G401.6 (cell line): ENCODE measurements at regions not wholly inside any gene's neighbourhood (a gene's known extent, or its start where the extent isn't known, plus 50 kb on each side); places are given as distances from the start of the nearest gene placed in this dataset.
"Not testable (repeated sequence)": the region's sequence is repeated elsewhere in the genome, so short reads cannot be mapped to it uniquely, and the experiment has no call there.

Source experiments
- FAIRE-seq: peaks from 2 replicates; lab custom pipeline; 2012; peaks lifted over from hg19 to GRCh38; lab: Jason Lieb, UNC

- FAIRE-seq = no peak
These were observed 743.3 kb upstream of the SLIT2 start for GRCh38 chr4:19508442-19508841.

GRCh38 chr4:19497705-19498104 is 754.0 kb upstream of the SLIT2 start:
- no peak for FAIRE-seq

- no peak for FAIRE-seq
These were observed 754.9 kb upstream of the SLIT2 start for GRCh38 chr4:19496756-19497155.

- FAIRE-seq = no peak
These were observed 756.7 kb upstream of the SLIT2 start for GRCh38 chr4:19494961-19495360.

GRCh38 chr4:19492606-19493005 is 759.1 kb upstream of the SLIT2 start:
- no peak for FAIRE-seq

- FAIRE-seq = no peak
These were observed 765.3 kb upstream of the SLIT2 start for GRCh38 chr4:19486400-19486799.

GRCh38 chr4:19478791-19479190 is 772.9 kb upstream of the SLIT2 start:
- no peak for FAIRE-seq

- FAIRE-seq = no peak
These were observed 778.1 kb upstream of the SLIT2 start for GRCh38 chr4:19473569-19473968.

- no peak for FAIRE-seq
These were observed 779.0 kb upstream of the SLIT2 start for GRCh38 chr4:19472666-19473065.

GRCh38 chr4:19470001-19470400 is 781.7 kb upstream of the SLIT2 start:
- FAIRE-seq = not testable (repeated sequence)

GRCh38 chr4:19462117-19462516 is 789.6 kb upstream of the SLIT2 start:
- FAIRE-seq = no peak

- no peak for FAIRE-seq
These were observed 795.7 kb upstream of the SLIT2 start for GRCh38 chr4:19455850-19456602.

GRCh38 chr4:19455196-19455595 is 796.5 kb upstream of the SLIT2 start:
- FAIRE-seq = no peak

- FAIRE-seq = no peak
These were observed 813.5 kb upstream of the SLIT2 start for GRCh38 chr4:19438233-19438632.

- FAIRE-seq = no peak
These were observed 814.7 kb upstream of the SLIT2 start for GRCh38 chr4:19437008-19437407.

GRCh38 chr4:19429684-19430083 is 822.0 kb upstream of the SLIT2 start:
- no peak for FAIRE-seq

GRCh38 chr4:19425146-19425545 is 826.6 kb upstream of the SLIT2 start:
- FAIRE-seq = no peak

- FAIRE-seq = no peak
These were observed 834.4 kb upstream of the SLIT2 start for GRCh38 chr4:19417256-19417655.

GRCh38 chr4:19416146-19416545 is 835.6 kb upstream of the SLIT2 start:
- no peak for FAIRE-seq

- FAIRE-seq = no peak
These were observed 843.2 kb upstream of the SLIT2 start for GRCh38 chr4:19408490-19408889.

GRCh38 chr4:19406789-19407188 is 844.9 kb upstream of the SLIT2 start:
- peak; percentile 75 for FAIRE-seq

- FAIRE-seq = no peak
These were observed 847.8 kb upstream of the SLIT2 start for GRCh38 chr4:19403786-19404370.

- FAIRE-seq = no peak
These were observed 849.1 kb upstream of the SLIT2 start for GRCh38 chr4:19402581-19403065.
